Panc1 (cell line): ENCODE measurements at regions not wholly inside any gene's neighbourhood (a gene's known extent, or its start where the extent isn't known, plus 50 kb on each side); places are given as distances from the start of the nearest gene placed in this dataset.

Experiments
- ATAC-seq: fragments of 200-7000 bp; cut with Tn5 transposase; 2 replicates; pipeline ENCODE4 v1.9.1; 2020; ENCODE audit warnings: mild to moderate bottlenecking, moderate library complexity
- BruUV-seq: library from RNA; stranded (reverse); fragments of 400-500 nt; replicated peaks from 2 replicates; lab custom pipeline; 2021; lab: Mats Ljungman, UMichigan
- CTCF ChIA-PET: fragments of 300-600 bp; sonication (Branson Sonifier 250); formaldehyde crosslinking; loops from one replicate; lab custom pipeline; 2022; ENCODE audit warnings: antibody characterized with exemption; lab: Charles Lee
- POLR2A ChIA-PET: fragments of 300-600 bp; sonication (Branson Sonifier 250); formaldehyde crosslinking; loops from one replicate; lab custom pipeline; 2022; ENCODE audit warnings: antibody characterized with exemption; lab: Charles Lee
- DNase-seq: peaks from one replicate; pipeline ENCODE4 v3.0.0-alpha.2; 2010; ENCODE audit warnings: low read depth, low spot score
- H3K27ac ChIP-seq: 2 replicates; pipeline ENCODE4 v1.5.1; 2011; ENCODE audit warnings: mild to moderate bottlenecking, low read length, inconsistent platforms
- H3K27me3 ChIP-seq: fragments of 200-500 bp; sonication (Bioruptor generic); 2 replicates; pipeline ENCODE4 v1.6.0; 2014; ENCODE audit warnings: low read length, inconsistent platforms; ENCODE audit not compliant: control insufficient read depth, insufficient read depth
- H3K36me3 ChIP-seq: fragments of 200-500 bp; sonication (Bioruptor generic); 2 replicates; pipeline ENCODE4 v1.5.1; 2014; ENCODE audit warnings: inconsistent platforms, mild to moderate bottlenecking, low read length, moderate library complexity; ENCODE audit not compliant: control insufficient read depth, insufficient read depth
- H3K4me1 ChIP-seq: 2 replicates; pipeline ENCODE4 v1.5.1; 2011; ENCODE audit warnings: inconsistent platforms, mild to moderate bottlenecking, low read length, moderate library complexity; ENCODE audit not compliant: control insufficient read depth, insufficient read depth
- H3K4me3 ChIP-seq, 2 experiments: 2 replicates each; pipeline ENCODE4 v1.5.1; 2011 to 2012; ENCODE audit warnings: low read depth in 2 of 2, low read length in 2 of 2, mild to moderate bottlenecking in 2 of 2, inconsistent platforms in 1 of 2, moderate library complexity in 1 of 2
- H3K9me3 ChIP-seq: fragments of 200-500 bp; sonication (Bioruptor generic); 2 replicates; pipeline ENCODE4 v1.5.1; 2014; ENCODE audit warnings: low read depth, mild to moderate bottlenecking, inconsistent platforms, low read length, moderate library complexity; ENCODE audit not compliant: control insufficient read depth, insufficient read depth
- CTCF ChIP-seq: fragments of 450-650 bp; IDR thresholded peaks from 2 replicates; pipeline ENCODE4 v1.5.1; 2017; ENCODE audit warnings: mild to moderate bottlenecking
- POLR2AphosphoS5 ChIP-seq: IDR thresholded peaks from 2 replicates; pipeline ENCODE4 v1.6.1; 2012; ENCODE audit warnings: mild to moderate bottlenecking, low read depth, low read length, moderate library complexity
- REST ChIP-seq, 2 experiments: IDR thresholded peaks; 2 replicates each; pipeline ENCODE4 v1.6.1; 2011 to 2012; ENCODE audit warnings: low read depth in 2 of 2, control low read depth in 1 of 2, low read length in 1 of 2, mild to moderate bottlenecking in 1 of 2, moderate library complexity in 1 of 2; ENCODE audit not compliant: insufficient read depth in 1 of 2
- SIN3A ChIP-seq: IDR thresholded peaks from 2 replicates; pipeline ENCODE4 v1.6.1; 2012; ENCODE audit warnings: low read depth, mild to moderate bottlenecking, low read length, moderate library complexity, borderline replicate concordance; ENCODE audit not compliant: insufficient read depth
- TCF7L2 ChIP-seq: IDR thresholded peaks from 2 replicates; pipeline ENCODE4 v1.6.1; 2011; ENCODE audit warnings: mild to moderate bottlenecking, low read depth, low read length, inconsistent platforms
- in situ Hi-C: cut with HindIII; loops from 2 replicates; pipeline ENCODE4 v1.10.0; 2016; ENCODE audit warnings: low sequenced_read_pairs, low pct_unique_long_range_greater_than_20kb
- intact Hi-C: fragments of 100-400 bp; cut with micrococcal nuclease; formaldehyde crosslinking; loops from one replicate; pipeline ENCODE4 v1.10.0; 2022; ENCODE audit not compliant: unreplicated experiment

- Histone ChIP-seq H3K4me1 (no peaks in the 10 kb centered on the region), H3K27me3 (no peaks in the 10 kb centered on the region), H3K4me3 (no peak overlapping the region), H3K36me3 (no peaks in the 10 kb centered on the region), H3K9me3 (no peaks in the 10 kb centered on the region), H3K27ac (no peak overlapping the region)
- intact Hi-C loops = no loop called here
- DNase-seq (no peak), ATAC-seq (no peak)
- CTCF ChIA-PET = no interaction called here
- in situ Hi-C loops = no loop called here
- TF ChIP-seq POLR2AphosphoS5 = no peak
- TF ChIP-seq REST (IDR thresholded peaks at IDR 0.05; ENCODE audit: insufficient read depth in 1 of 2, low read depth in 2 of 2, low read length in 1 of 2) = no peak
- no peak for TF ChIP-seq TCF7L2
- TF ChIP-seq CTCF = no peak
- TF ChIP-seq SIN3A = no peak
- POLR2A ChIA-PET = no interaction called here
- BruUV-seq = no TSS peak
These were observed 148.0 kb upstream of the BMP4 start for GRCh38 chr14:54104601-54105145.

- intact Hi-C loops (no loop called here), in situ Hi-C loops (no loop called here)
- ATAC-seq (no peak), DNase-seq (no peak)
- Histone ChIP-seq H3K4me1 (no peaks in the 10 kb centered on the region), H3K27ac (no peak overlapping the region), H3K36me3 (no peaks in the 10 kb centered on the region), H3K27me3 (no peaks in the 10 kb centered on the region), H3K9me3 (no peaks in the 10 kb centered on the region), H3K4me3 (no peak overlapping the region)
- BruUV-seq = no TSS peak
- TF ChIP-seq SIN3A = no peak
- no peak for TF ChIP-seq REST (IDR thresholded peaks at IDR 0.05; ENCODE audit: insufficient read depth in 1 of 2, low read depth in 2 of 2, low read length in 1 of 2)
- TF ChIP-seq TCF7L2 = no peak
- no peak for TF ChIP-seq CTCF
- no peak for TF ChIP-seq POLR2AphosphoS5
- ChIA-PET CTCF (interaction anchor here (0.6 kb wide), 1 partner anchor 9 kb away, joined by 3 read pairs; no protein-coding TSS in a partner anchor), POLR2A (no interaction called here)
These were observed 148.8 kb upstream of the BMP4 start for GRCh38 chr14:54105406-54105805.
